ENCODE measurements at regions not wholly inside any gene's neighbourhood (a gene's known extent, or its start where the extent isn't known, plus 50 kb on each side); places are given as distances from the start of the nearest gene placed in this dataset.

GRCh38 chrX:40506201-40506985 lies 74.4 kb upstream of the ATP6AP2 start:
- ATAC-seq (no peak), DNase-seq (no peak)
- Histone ChIP-seq H3K4me1 (ENCODE audit: low read depth) (no peaks in the 10 kb centered on the region), H3K4me3 (no peak overlapping the region), H3K36me3 (ENCODE audit: low read depth) (no peaks in the 10 kb centered on the region), H3K9me3 (no peaks in the 10 kb centered on the region)
- no peak for TF ChIP-seq CTCF (IDR thresholded peaks at IDR 0.05)
- intact Hi-C loops (cut with DNase I, micrococcal nuclease): no loop called here

DNA sequence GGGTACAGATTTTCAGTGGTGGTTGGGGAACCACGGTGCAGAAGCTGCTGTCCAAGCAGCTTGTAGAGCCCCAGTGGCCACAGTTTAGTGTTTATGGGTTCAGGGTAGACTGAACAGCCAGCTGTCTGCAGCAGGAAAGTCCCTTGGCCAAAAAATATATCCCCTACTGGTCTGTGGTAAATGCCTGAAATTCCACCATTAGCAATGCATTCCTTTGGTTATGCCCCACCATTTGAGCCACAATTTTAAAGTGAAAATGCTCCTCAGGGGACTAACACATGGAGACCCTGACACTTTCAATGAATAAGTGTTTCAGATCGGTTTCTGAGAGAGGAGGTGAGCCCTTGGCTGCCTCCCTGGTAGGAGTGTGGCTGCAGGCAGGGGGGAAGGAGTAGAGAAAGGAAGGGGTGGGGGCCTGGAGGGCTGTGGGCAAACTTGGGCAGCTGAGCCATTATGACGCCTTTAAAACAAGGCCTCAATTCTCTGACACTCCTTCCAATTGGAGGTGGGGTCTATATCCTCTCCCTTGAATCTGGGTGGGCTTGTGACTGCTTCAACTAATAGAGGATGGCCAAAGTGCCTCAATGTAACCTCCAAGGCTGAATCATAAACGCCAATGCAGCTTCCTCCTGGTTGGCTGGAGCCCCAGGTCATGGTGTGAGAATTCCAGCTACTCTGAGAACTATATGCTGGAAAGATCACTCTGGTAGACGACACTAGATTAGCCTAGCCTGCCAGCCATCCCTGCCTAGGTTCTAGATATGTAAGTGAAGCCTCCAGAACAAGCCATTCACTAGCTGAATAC lies 75.8 kb upstream of the ATP6AP2 start:
- no peaks in the 10 kb centered on the region for H3K36me3 ChIP-seq (ENCODE audit: low read depth)
- DNase-seq (peak in 1 of 3 donors; percentile 2), ATAC-seq (no peak)
- TF ChIP-seq CTCF (IDR thresholded peaks at IDR 0.05): no peak
- no peaks in the 10 kb centered on the region for H3K4me1 ChIP-seq (ENCODE audit: low read depth)
- H3K4me3 ChIP-seq: no peak overlapping the region
- intact Hi-C loops (cut with DNase I, micrococcal nuclease): no loop called here
- H3K9me3 ChIP-seq: no peaks in the 10 kb centered on the region

DNA sequence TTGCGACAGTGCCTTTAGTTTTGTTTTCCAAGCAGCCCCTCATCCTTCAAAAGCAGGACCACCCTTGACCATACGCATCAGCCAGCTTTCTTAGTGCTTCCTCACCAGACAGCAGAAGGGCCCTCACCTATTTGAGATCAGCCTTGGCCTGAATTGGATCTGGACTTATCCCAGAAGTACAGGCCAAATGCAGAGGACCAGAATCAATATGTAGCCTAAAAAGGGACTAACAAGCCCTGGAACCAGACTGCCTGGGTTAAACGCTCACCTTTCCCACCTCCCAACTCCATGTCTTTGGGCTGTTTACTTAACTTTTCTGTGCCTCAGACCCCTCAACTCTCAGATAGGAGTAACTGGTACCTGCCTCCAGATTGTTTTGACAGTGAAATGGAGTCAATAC lies 77.7 kb upstream of the ATP6AP2 start:
- Histone ChIP-seq H3K36me3 (ENCODE audit: low read depth) (no peaks in the 10 kb centered on the region), H3K4me3 (no peak overlapping the region), H3K9me3 (no peaks in the 10 kb centered on the region), H3K4me1 (ENCODE audit: low read depth) (no peaks in the 10 kb centered on the region)
- DNase-seq: no peak
- intact Hi-C loops (cut with DNase I, micrococcal nuclease): no loop called here
- ATAC-seq: no peak
- no peak for TF ChIP-seq CTCF (IDR thresholded peaks at IDR 0.05)

DNA sequence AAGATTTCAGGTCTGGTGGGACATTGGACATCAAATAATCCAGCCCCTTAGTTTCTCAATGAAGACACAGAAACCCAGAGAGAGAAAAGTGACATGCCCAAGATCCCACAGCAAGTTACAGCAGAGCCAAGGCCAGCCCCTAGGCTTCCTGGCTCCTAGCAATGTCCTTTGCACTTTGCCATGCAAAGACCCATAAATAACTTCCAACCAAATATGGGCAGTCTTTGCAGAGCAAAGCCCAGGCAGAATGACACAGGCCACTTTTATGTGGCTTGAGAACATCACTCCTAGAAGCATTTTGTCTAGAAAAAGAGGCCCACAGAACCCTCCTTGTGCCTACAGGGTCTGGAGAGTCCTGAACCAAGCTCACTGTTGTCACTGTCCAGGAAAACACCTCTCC lies 78.1 kb upstream of the ATP6AP2 start:
- DNase-seq (no peak), ATAC-seq (no peak)
- no peaks in the 10 kb centered on the region for H3K4me1 ChIP-seq (ENCODE audit: low read depth)
- no peak for TF ChIP-seq CTCF (IDR thresholded peaks at IDR 0.05)
- intact Hi-C loops (cut with DNase I, micrococcal nuclease): no loop called here
- no peak overlapping the region for H3K4me3 ChIP-seq
- H3K36me3 ChIP-seq (ENCODE audit: low read depth): no peaks in the 10 kb centered on the region
- H3K9me3 ChIP-seq: no peaks in the 10 kb centered on the region

DNA sequence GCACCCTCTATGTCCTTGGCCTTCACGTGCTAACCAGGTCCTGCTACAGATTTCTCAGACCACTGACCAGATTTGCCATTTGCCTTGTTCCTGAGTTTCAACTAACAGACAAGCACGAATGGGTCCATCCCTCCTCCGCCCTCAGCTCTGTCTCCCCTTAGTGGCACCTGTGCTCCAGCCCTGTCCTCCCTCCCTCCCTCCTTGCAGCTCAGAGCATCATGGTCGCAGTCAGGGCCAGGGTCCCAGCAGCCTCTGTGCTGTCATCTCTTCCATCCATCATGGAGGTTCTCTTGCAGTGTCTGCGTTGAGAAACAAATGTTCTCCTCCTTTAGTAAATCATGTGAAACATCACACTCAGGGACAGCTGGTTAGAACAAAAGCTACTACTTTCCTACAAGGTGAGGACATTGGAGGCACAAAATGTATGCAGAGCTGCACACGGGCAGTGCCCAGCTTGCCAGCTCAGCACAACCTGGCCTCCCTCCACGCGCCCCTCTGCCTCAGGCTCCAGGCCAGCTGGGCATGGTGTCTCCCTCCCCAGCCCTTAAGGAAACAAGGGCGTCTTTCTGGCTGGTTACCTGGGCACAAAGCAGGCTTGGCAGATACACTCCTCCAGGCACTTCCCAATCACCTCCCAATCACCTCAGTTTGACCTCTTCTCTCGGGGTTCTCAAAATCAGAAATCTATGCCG lies 79.5 kb upstream of the ATP6AP2 start:
- ATAC-seq: no peak
- H3K36me3 ChIP-seq (ENCODE audit: low read depth): no peaks in the 10 kb centered on the region
- intact Hi-C loops (cut with DNase I, micrococcal nuclease): no loop called here
- no peaks in the 10 kb centered on the region for H3K9me3 ChIP-seq
- no peak for DNase-seq
- TF ChIP-seq CTCF (IDR thresholded peaks at IDR 0.05): no peak
- H3K4me1 ChIP-seq (ENCODE audit: low read depth): no peaks in the 10 kb centered on the region
- no peak overlapping the region for H3K4me3 ChIP-seq
